GM12873 (cell line): ENCODE measurements at regions not wholly inside any gene's neighbourhood (a gene's known extent, or its start where the extent isn't known, plus 50 kb on each side); places are given as distances from the start of the nearest gene placed in this dataset.
A peak's percentile ranks its signal among the peaks of the same experiment; 100 is the strongest.

Source experiments
- TF ChIP-seq, protein P1 (sequence below): IDR thresholded peaks from 2 replicates; pipeline ENCODE4 v1.5.1; 2012; ENCODE audit warnings: low read depth, mild to moderate bottlenecking, moderate library complexity, low read length, control low read depth; ENCODE audit not compliant: insufficient read depth; ENCODE audit errors: missing control alignments

DNA sequence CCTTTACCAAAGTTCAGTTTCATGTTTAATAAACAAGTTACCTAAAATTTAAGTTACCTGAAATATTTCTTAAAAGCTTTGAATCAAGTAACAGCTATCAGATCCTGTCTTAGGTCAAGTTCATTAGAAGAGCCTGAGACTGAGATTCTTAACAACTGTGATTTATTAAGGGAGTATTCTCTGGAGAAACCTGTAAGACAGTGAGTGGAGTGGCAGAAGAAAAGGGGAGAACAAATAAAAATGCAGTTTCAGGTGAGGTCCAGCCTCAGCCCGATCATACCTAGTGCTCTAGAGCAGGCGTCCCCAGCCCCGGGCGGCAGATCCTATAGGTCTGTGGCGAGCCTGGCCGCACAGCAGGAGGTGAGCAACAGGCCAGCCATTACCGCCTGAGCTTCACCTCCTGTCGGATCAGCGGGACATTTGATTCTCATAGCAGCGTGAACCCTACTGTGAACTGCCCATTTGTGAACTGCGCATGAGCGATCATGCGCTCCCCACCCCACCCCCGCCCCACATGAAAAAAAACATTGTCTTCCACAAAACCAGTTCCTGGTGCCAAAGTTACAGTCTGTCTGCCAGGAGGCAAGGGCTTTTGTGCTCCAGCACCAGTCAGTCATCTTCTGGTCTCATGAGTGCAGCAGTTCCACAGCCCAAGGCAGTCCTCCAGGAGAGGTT, 59.2 kb upstream of the ADGRB3 start:
- TF ChIP-seq, protein P1, sequence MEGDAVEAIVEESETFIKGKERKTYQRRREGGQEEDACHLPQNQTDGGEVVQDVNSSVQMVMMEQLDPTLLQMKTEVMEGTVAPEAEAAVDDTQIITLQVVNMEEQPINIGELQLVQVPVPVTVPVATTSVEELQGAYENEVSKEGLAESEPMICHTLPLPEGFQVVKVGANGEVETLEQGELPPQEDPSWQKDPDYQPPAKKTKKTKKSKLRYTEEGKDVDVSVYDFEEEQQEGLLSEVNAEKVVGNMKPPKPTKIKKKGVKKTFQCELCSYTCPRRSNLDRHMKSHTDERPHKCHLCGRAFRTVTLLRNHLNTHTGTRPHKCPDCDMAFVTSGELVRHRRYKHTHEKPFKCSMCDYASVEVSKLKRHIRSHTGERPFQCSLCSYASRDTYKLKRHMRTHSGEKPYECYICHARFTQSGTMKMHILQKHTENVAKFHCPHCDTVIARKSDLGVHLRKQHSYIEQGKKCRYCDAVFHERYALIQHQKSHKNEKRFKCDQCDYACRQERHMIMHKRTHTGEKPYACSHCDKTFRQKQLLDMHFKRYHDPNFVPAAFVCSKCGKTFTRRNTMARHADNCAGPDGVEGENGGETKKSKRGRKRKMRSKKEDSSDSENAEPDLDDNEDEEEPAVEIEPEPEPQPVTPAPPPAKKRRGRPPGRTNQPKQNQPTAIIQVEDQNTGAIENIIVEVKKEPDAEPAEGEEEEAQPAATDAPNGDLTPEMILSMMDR: no peak

- TF ChIP-seq, protein P1: no peak
Observed at GRCh38 chr6:68572975-68573374, 62.1 kb upstream of the ADGRB3 start.

DNA sequence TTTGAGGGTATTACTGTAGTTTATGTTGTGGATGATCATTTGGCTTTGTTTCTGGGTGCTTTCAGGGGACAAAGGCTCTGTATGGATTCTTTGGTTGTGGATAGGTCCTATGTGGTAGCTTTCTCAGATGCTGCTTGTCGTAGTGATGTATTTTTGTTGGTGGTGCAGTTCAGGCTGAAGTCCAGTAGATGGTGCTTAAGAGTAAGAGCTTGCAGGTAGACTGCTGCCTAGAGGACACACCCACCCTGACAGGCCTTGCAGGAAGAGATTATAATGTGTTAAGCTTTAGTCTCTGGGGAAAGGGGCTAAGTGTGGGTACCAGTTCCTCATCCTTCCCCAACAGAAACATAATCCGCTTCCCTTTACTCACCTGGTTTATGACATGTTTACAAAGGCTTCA, 62.6 kb upstream of the ADGRB3 start:
- TF ChIP-seq, protein P1: peak; percentile 80

DNA sequence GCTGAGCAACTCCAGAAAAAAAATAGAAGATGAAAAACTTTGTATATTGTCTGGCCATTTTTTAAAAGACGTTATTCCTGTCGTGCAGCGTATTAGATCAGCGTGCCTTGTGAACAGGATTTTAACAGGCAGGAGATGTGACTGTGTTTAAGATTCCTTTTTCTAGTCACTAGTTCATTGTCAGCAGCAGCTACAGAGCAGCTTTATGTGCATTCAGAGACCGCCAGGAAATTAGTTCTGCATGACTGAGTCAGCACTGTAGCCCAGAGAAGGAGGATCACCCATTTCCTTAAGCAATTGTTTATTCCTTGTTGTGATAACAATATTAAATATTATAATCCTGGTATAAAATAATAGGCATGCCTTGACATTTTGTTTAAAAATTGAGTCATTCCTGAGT, 75.4 kb upstream of the ADGRB3 start:
- TF ChIP-seq, protein P1: no peak

DNA sequence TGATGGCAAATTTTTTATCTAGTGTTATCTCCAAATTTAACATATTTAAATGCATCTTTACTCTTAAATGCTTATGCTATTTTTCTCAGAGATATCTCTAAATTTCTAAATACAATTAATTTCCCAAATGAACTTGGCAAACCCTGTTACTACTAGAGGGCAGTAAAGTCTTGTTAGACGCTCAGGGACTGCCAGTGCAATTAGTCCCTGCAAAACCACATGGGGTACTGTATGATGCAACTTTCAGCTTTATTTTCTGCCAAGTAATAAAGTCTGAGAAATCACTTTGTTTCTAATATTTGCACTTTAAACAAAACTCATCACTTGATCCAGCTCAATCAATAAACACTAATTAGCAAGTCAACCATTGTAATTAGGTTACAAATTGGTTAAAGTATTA, 76.0 kb upstream of the ADGRB3 start:
- TF ChIP-seq, protein P1: no peak

- TF ChIP-seq, protein P1: no peak
Observed at GRCh38 chr6:68546620-68547019, 88.5 kb upstream of the ADGRB3 start.

DNA sequence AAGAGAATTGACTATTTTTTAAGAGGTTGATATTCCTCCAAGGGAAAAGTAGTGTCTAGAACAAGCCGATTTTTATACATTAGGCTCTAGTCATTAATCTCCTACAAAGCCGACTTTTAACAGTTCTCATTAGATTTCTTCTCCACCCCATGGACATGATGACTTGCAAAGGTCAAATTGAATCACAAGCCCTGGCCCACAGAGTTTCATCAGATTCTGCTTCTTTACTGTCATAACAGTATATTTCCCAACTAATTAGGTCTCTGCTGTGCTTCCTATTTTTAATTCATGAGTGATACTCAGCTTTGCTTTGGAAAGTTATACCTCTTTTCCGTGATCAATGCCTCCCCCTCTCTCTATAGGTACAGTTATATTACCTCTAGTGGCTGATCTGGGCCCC, 90.6 kb upstream of the ADGRB3 start:
- TF ChIP-seq, protein P1: no peak
